ENCODE measurements at regions not wholly inside any gene's neighbourhood (a gene's known extent, or its start where the extent isn't known, plus 50 kb on each side); places are given as distances from the start of the nearest gene placed in this dataset.

DNA sequence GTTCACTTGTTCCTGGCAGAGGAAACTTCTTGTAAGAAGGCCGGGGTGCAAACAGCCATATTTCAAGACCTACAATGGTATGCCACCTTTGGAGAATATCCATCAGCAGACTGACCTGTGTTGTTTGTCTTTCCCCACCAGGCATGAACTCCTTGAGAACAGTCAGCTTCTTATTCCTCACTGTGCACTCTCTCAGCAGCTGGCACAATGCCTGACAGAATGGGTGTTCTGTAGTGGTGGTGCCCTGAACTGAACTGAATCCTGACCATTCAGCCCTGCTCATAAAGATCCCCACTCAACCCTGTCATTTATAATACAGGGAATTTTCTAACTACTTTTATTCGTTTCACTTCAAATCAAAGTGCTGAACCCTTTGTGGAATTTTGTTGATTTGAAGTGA is 206.9 kb downstream of the COX7C start:
- Histone ChIP-seq H3K36me3 (ENCODE audit: control insufficient read depth, insufficient read depth, low read length) (no peaks in the 10 kb centered on the region), H3K4me1 (ENCODE audit: control insufficient read depth, insufficient read depth, low read length) (no peaks in the 10 kb centered on the region), H3K9me3 (ENCODE audit: control insufficient read depth, low read length) (no peaks in the 10 kb centered on the region), H3K27me3 (ENCODE audit: control insufficient read depth, insufficient read depth, low read length, poor library complexity, severe bottlenecking) (no peaks in the 10 kb centered on the region), H3K4me3 (ENCODE audit: insufficient read depth, low read depth, low read length) (no peak overlapping the region), H3K27ac (ENCODE audit: insufficient read depth, low read depth, low read length, poor library complexity, severe bottlenecking) (no peak overlapping the region)
- 88 to 98% methylated on average over 1 to 2 of the region's 2 CpGs for WGBS, 2 experiments

- H3K4me1 ChIP-seq (ENCODE audit: control insufficient read depth, insufficient read depth, low read length), result no peaks in the 10 kb centered on the region
These were observed 213.4 kb downstream of the COX7C start for GRCh38 chr5:86831128-86831527.

DNA sequence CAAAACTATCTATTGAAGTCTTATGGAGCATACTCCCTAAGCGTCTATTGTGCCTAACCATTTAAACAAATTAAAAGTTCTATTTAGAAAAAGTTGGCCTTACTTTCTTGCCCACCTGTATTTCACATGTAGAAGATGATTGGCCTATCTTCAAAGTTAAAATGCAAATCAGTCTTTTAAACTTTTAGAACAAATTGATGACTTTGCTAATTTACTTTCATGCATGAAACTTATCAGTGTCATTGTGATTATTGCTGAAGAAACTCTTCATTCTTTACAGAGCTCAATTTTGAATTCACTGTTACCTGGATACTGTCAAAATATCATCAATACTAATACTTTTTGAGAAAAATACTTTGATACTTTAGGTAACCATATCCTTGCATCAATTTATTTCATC is 216.1 kb downstream of the COX7C start:
- WGBS, 2 experiments, result 100% methylated on average over 1 of the region's 1 CpG
- Histone ChIP-seq H3K4me3 (ENCODE audit: insufficient read depth, low read depth, low read length) (no peak overlapping the region), H3K27me3 (ENCODE audit: control insufficient read depth, insufficient read depth, low read length, poor library complexity, severe bottlenecking) (no peaks in the 10 kb centered on the region), H3K36me3 (ENCODE audit: control insufficient read depth, insufficient read depth, low read length) (no peaks in the 10 kb centered on the region), H3K27ac (ENCODE audit: insufficient read depth, low read depth, low read length, poor library complexity, severe bottlenecking) (no peak overlapping the region), H3K9me3 (ENCODE audit: control insufficient read depth, low read length) (no peaks in the 10 kb centered on the region), H3K4me1 (ENCODE audit: control insufficient read depth, insufficient read depth, low read length) (no peaks in the 10 kb centered on the region)

More at GRCh38 chr5:86831128-86831527, 213.4 kb downstream of the COX7C start:
- Histone ChIP-seq H3K4me3 (ENCODE audit: insufficient read depth, low read depth, low read length) (no peak overlapping the region), H3K9me3 (ENCODE audit: control insufficient read depth, low read length) (no peaks in the 10 kb centered on the region), H3K27ac (ENCODE audit: insufficient read depth, low read depth, low read length, poor library complexity, severe bottlenecking) (no peak overlapping the region), H3K27me3 (ENCODE audit: control insufficient read depth, insufficient read depth, low read length, poor library complexity, severe bottlenecking) (no peaks in the 10 kb centered on the region), H3K36me3 (ENCODE audit: control insufficient read depth, insufficient read depth, low read length) (no peaks in the 10 kb centered on the region)

- no peaks in the 10 kb centered on the region for H3K9me3 ChIP-seq (ENCODE audit: control insufficient read depth, low read length)
- WGBS, 2 experiments, result 100% methylated on average over 1 of the region's 2 CpGs
- no peak overlapping the region for H3K4me3 ChIP-seq (ENCODE audit: insufficient read depth, low read depth, low read length)
- no peaks in the 10 kb centered on the region for H3K36me3 ChIP-seq (ENCODE audit: control insufficient read depth, insufficient read depth, low read length)
- H3K27me3 ChIP-seq (ENCODE audit: control insufficient read depth, insufficient read depth, low read length, poor library complexity, severe bottlenecking), result no peaks in the 10 kb centered on the region
- no peaks in the 10 kb centered on the region for H3K4me1 ChIP-seq (ENCODE audit: control insufficient read depth, insufficient read depth, low read length)
- H3K27ac ChIP-seq (ENCODE audit: insufficient read depth, low read depth, low read length, poor library complexity, severe bottlenecking), result no peak overlapping the region
These were observed 219.9 kb downstream of the COX7C start for GRCh38 chr5:86837610-86838009.

- 96 to 97% methylated on average over 2 of the region's 2 CpGs for WGBS, 2 experiments
- Histone ChIP-seq H3K27me3 (ENCODE audit: control insufficient read depth, insufficient read depth, low read length, poor library complexity, severe bottlenecking) (no peaks in the 10 kb centered on the region), H3K27ac (ENCODE audit: insufficient read depth, low read depth, low read length, poor library complexity, severe bottlenecking) (no peak overlapping the region), H3K9me3 (ENCODE audit: control insufficient read depth, low read length) (no peaks in the 10 kb centered on the region), H3K4me3 (ENCODE audit: insufficient read depth, low read depth, low read length) (no peak overlapping the region), H3K36me3 (ENCODE audit: control insufficient read depth, insufficient read depth, low read length) (no peaks in the 10 kb centered on the region), H3K4me1 (ENCODE audit: control insufficient read depth, insufficient read depth, low read length) (no peaks in the 10 kb centered on the region)
These were observed 220.3 kb downstream of the COX7C start for GRCh38 chr5:86838083-86838482.

GRCh38 chr5:86841000-86841644 is 223.4 kb downstream of the COX7C start:
- no peak overlapping the region for H3K4me3 ChIP-seq (ENCODE audit: insufficient read depth, low read depth, low read length)
- H3K4me1 ChIP-seq (ENCODE audit: control insufficient read depth, insufficient read depth, low read length), result no peaks in the 10 kb centered on the region
- H3K27me3 ChIP-seq (ENCODE audit: control insufficient read depth, insufficient read depth, low read length, poor library complexity, severe bottlenecking), result no peaks in the 10 kb centered on the region
- 73 to 84% methylated on average over 3 of the region's 3 CpGs for WGBS, 2 experiments
- H3K36me3 ChIP-seq (ENCODE audit: control insufficient read depth, insufficient read depth, low read length), result no peaks in the 10 kb centered on the region
- H3K27ac ChIP-seq (ENCODE audit: insufficient read depth, low read depth, low read length, poor library complexity, severe bottlenecking), result no peak overlapping the region
- no peaks in the 10 kb centered on the region for H3K9me3 ChIP-seq (ENCODE audit: control insufficient read depth, low read length)

- H3K27ac ChIP-seq (ENCODE audit: insufficient read depth, low read depth, low read length, poor library complexity, severe bottlenecking), result no peak overlapping the region
- H3K36me3 ChIP-seq (ENCODE audit: control insufficient read depth, insufficient read depth, low read length), result no peaks in the 10 kb centered on the region
- no peak overlapping the region for H3K4me3 ChIP-seq (ENCODE audit: insufficient read depth, low read depth, low read length)
- H3K27me3 ChIP-seq (ENCODE audit: control insufficient read depth, insufficient read depth, low read length, poor library complexity, severe bottlenecking), result no peaks in the 10 kb centered on the region
- H3K9me3 ChIP-seq (ENCODE audit: control insufficient read depth, low read length), result no peaks in the 10 kb centered on the region
- WGBS, 2 experiments, result 94 to 98% methylated on average over 3 of the region's 3 CpGs
- peaks cover 3% of the 10 kb centered on the region for H3K4me1 ChIP-seq (ENCODE audit: control insufficient read depth, insufficient read depth, low read length)
These were observed 240.7 kb downstream of the COX7C start for GRCh38 chr5:86858442-86858841.

DNA sequence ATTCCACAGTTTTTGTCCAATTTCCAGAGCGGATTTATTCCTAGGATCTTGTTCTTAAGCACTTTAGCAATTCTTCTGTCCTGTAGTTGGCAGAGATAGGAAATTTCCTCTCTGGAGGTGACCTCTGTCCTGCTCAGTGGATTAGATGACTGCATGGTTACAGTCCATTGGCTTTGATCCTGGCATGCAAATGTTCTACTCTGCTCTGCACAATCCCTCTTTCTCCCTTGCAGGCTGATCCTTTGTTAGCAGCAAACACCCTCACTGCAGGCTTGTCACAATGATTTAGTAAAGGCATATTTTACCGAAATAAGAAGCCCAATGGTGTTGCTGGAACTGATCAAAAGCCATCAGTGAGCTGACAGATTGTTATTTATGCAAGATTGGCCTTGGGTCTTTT is 243.8 kb downstream of the COX7C start:
- H3K9me3 ChIP-seq (ENCODE audit: control insufficient read depth, low read length), result no peaks in the 10 kb centered on the region
- peaks cover 19% of the 10 kb centered on the region for H3K4me1 ChIP-seq (ENCODE audit: control insufficient read depth, insufficient read depth, low read length)
- H3K36me3 ChIP-seq (ENCODE audit: control insufficient read depth, insufficient read depth, low read length), result no peaks in the 10 kb centered on the region
- no peaks in the 10 kb centered on the region for H3K27me3 ChIP-seq (ENCODE audit: control insufficient read depth, insufficient read depth, low read length, poor library complexity, severe bottlenecking)
- H3K27ac ChIP-seq (ENCODE audit: insufficient read depth, low read depth, low read length, poor library complexity, severe bottlenecking), result peak overlapping the region; percentile 51
- WGBS, 2 experiments, result 63 to 64% methylated on average over 2 of the region's 2 CpGs
- no peak overlapping the region for H3K4me3 ChIP-seq (ENCODE audit: insufficient read depth, low read depth, low read length)

GRCh38 chr5:86862093-86862492 is 244.4 kb downstream of the COX7C start:
- 81 to 93% methylated on average over 1 to 3 of the region's 3 CpGs for WGBS, 2 experiments
- Histone ChIP-seq H3K27me3 (ENCODE audit: control insufficient read depth, insufficient read depth, low read length, poor library complexity, severe bottlenecking) (no peaks in the 10 kb centered on the region), H3K4me1 (ENCODE audit: control insufficient read depth, insufficient read depth, low read length) (peaks cover 19% of the 10 kb centered on the region), H3K36me3 (ENCODE audit: control insufficient read depth, insufficient read depth, low read length) (no peaks in the 10 kb centered on the region), H3K4me3 (ENCODE audit: insufficient read depth, low read depth, low read length) (no peak overlapping the region), H3K27ac (ENCODE audit: insufficient read depth, low read depth, low read length, poor library complexity, severe bottlenecking) (no peak overlapping the region), H3K9me3 (ENCODE audit: control insufficient read depth, low read length) (no peaks in the 10 kb centered on the region)

GRCh38 chr5:86864051-86864450 is 246.3 kb downstream of the COX7C start:
- WGBS, 2 experiments, result 91 to 97% methylated on average over 4 of the region's 4 CpGs
- H3K36me3 ChIP-seq (ENCODE audit: control insufficient read depth, insufficient read depth, low read length), result no peaks in the 10 kb centered on the region

More at GRCh38 chr5:86864051-86864450, 246.3 kb downstream of the COX7C start:
- Histone ChIP-seq H3K27ac (ENCODE audit: insufficient read depth, low read depth, low read length, poor library complexity, severe bottlenecking) (no peak overlapping the region), H3K27me3 (ENCODE audit: control insufficient read depth, insufficient read depth, low read length, poor library complexity, severe bottlenecking) (no peaks in the 10 kb centered on the region), H3K9me3 (ENCODE audit: control insufficient read depth, low read length) (no peaks in the 10 kb centered on the region), H3K4me1 (ENCODE audit: control insufficient read depth, insufficient read depth, low read length) (peaks cover 19% of the 10 kb centered on the region), H3K4me3 (ENCODE audit: insufficient read depth, low read depth, low read length) (no peak overlapping the region)

All from ectodermal cell (in vitro differentiated cells).